Hypothalamus (tissue), 51 donors: ENCODE measurements at regions not wholly inside any gene's neighbourhood (a gene's known extent, or its start where the extent isn't known, plus 50 kb on each side); places are given as distances from the start of the nearest gene placed in this dataset.

Experiments used
- DNase-seq, 51 donors: peaks; one replicate each; lab custom pipeline; 2025; lab: John Stamatoyannopoulos, UW

DNA sequence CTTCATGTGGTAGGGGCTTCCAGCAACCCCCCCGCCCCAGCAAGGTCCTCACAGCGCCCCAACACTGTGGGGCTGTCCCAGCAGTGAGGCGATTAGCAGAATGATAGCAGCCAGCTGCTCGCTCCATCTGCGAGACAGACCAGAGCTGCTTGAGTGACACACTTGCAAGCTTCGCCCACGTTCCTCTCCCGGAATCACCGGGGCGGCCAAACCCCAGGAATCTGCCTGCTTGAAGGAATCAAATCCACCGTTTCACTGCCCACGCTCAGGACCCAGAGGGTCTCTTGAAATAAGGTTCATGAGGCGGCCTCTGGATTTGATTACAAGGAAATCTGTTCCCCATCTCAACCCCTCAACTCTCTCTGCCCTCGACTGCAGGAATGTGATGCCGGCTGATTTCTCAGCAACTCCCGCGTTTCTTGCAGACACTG is 356.0 kb downstream of the C16orf95 start:
- DNase-seq = peak in 2 of 51 donors; percentile 4 to 22

DNA sequence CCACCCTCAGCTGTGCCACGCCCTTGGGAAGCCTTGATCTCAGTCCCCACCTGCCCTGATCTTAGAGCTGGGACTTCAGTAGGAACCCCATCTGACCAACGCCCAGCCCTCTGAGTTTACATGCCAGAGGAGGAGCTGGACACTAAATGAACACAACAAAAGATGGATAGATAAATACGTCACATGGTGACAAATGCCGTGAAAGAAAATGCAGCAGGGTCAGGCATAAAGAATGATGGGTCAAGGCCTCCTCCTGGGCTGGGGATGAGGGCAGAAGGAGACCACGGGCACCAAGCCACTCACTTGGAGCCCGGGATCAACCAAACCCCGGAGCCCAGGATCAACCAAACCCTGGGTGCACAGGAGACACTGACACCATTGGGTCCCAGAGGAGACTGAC is 354.9 kb downstream of the C16orf95 start:
- DNase-seq = no peak

DNA sequence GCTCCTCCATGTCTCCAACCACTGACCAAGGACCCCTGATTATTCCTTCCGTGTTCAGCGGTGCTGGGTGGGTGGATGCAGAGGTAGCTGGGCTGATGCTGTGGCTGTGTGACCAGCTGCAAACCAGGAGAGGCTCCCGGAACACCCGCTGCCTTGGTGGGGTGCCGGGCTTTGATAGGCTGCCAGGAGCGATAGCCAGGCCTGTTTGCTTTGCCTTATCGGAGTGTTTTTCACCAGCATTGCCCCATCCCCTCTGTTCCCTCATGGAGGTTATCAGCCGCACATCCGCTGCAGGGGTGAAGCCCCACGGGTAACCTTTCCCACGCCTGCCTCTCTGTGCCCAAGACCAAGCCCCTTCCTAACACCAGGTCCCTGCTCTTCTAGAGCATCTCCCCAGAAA is 354.3 kb downstream of the C16orf95 start:
- no peak for DNase-seq

DNA sequence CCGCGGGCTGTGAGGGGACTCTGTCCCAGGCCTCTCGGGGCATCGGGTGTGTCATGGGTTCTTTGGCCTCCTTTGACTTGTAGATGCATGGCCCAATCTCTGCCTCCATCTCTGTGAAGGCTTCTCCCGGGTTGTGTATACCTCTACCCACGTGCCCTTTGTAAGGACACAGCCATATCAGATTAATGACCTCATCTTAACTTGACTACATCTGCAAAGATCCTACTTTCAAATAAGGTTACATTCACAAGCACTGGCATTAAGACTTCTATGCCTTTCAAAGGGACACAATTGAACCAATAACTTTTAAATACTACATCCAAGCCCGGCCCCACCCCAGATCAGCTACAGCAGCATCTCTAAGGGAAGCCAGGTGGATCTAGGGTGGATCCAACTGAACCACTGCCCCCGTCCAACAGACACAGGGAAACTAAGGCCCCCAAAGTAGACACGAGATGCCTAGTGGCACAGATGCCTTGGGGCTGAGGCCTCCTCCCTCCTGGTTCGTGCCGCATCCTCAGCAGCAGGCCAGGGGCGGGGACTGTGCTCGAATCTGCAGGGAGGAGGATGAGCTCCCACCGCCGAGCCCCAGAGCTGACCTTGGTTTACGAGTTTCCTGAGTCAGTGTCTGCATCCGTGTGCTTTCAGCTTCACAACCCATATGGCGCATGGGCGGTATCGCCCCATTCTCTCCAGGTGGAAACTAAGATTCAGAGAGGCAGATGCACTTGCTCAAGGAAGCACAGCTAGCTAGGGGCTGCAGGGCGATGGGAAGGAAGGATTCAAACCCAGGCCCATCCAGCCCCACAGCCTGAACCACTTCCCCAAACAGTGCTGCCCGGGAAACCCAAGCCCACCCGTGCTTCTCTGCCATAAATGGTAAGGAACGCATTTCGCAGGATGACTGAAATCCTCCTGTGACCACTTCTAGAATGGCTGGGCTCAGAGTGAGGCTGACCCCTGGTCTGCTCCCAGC is 353.3 kb downstream of the C16orf95 start:
- no peak for DNase-seq

DNA sequence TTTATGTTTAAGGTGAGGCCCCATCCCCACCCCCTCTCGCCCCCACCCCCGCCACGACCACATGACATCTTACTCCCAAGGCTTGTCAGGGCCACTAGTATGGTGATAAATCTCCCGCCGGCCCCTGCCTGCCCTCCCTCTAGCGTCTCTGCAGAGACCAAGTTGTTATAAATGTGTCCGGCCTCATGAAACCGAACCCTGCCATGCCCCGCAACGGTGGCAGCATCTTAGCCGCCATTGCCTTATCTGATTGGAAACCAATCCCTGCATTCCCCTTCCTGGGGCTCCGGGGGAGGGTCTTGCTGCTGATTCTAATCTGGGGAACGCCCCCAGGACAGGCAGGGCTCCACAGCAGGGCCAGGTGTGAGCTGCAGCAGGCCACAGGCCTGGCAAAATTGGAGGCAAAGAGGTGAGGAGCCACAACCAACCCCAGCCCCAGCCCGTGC is 352.4 kb downstream of the C16orf95 start:
- no peak for DNase-seq

DNA sequence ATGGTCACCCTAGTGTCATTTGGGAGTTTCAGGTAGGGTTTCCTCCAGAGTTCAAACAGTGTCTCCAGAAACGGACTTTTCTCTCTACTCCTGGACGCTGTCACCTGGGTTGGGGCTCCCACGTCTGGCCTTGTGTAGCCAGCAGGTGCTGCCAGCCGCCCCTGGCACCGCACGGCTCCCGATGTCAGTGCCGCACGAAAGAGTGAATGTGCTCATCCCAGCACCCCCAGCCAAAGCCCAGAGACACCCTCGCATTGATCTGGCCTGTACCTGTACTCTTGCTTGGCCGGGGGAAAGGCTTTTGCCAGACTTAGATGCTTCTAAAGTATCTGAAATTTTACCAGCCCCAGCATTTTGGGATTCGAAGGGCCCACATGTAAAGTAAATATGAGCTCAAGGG is 351.9 kb downstream of the C16orf95 start:
- DNase-seq = no peak

DNA sequence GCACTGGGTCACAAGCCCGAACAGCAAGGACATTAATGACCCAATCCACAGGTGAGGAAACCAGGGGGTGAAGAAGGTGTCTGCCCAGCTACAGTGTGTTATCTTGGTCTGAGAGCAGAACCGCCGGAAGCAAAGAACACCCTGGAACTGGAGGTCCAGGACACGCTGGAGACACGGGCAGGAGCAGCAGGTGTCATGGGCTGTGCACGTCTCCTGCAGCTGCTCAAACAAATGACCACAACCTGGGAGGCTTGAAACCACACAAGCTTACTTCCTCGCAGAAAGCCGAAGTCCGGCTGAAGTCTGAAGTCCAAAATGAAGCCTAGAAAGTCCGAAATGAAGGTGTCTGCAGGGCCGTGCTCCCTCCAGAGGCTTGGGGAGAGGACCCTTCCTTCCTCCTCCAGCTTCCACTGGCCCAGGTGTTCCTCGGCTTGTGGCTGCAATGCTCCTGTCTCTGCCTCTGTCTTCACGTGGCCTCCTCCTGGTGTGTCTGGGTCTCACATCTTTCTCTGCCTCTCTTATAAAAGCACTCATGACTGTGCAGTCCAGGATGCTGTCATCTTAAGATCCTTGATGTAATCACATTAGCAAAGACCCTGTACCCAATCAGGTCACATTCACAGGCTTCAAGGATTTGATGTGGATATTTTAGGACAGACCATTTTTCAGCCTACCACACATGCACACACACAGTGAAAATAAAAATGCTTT is 351.2 kb downstream of the C16orf95 start:
- DNase-seq = no peak

DNA sequence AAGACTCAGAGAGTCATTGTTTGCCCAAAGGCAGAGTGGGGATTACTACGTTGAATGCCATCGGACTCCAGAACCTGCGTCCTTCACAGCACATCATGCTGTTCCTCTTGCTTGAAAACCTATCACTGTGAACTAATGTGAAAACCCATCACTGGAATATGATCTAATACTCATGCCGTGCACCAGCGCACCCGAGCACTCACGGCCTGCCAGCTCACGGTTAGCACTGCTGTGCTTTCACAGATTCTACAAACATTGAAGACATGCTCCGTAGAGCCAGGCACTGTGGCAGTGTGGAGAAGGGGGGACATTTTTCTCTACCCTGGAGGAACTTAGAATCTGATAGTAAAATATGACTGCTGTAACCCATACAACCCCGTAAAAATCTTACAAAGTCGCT is 350.4 kb downstream of the C16orf95 start:
- no peak for DNase-seq

DNA sequence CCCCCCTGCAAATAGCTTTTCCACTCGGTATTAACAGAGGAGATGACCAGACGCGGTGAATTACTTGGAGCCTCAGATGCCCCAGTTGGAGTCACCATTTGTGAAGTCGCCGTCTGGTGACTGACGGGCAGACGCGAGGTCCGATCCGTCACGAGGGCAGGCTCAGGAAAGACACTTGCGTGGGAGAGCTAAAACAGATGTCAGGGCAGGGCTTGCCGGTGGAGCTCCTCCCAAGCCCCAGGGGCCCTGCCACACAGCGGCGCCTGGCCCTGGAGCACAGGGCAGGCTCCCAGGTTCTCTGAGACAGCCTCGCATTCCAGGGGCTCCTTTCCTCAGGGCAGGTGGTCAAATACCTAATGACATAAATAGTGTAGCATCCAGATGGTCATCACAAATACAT is 348.3 kb downstream of the C16orf95 start:
- no peak for DNase-seq

DNA sequence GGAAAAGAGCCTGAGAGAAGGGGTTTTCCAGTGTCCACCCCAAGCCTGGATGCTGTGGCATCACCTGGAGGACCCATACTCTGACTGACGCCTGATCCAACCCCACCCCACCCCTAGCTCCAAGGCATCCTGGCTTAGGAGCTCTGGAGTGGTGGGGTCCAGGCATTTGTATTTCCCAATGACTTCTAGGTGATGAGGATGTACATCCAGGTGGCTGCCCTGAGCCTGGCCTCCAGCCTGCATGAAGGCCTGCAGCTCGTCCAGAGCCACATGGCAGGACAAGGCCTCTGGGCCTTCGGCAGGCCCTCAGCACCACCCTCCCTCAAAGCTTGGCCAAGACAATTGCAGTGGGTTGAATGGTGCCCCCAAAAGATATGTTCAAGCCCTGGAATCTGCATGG is 347.5 kb downstream of the C16orf95 start:
- no peak for DNase-seq

DNA sequence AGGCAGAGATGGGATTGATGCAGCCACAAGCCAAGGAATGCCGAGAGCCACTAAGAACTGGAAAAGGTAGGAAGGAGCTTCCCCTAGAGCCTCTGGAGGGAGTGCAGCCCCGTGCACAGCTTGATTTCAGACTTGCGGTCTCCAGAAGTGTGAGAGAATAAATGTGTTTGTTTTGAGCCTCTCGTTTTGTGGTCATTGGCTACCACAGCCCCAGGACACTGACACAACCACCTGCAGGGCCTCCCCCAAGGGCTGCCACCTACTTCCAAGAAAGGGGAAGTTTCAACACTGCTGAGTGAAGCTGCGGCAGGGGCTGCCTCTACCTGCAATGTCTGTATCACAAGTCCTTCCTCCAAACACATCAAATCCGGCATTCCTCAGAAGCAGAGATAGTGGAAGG is 346.9 kb downstream of the C16orf95 start:
- no peak for DNase-seq

DNA sequence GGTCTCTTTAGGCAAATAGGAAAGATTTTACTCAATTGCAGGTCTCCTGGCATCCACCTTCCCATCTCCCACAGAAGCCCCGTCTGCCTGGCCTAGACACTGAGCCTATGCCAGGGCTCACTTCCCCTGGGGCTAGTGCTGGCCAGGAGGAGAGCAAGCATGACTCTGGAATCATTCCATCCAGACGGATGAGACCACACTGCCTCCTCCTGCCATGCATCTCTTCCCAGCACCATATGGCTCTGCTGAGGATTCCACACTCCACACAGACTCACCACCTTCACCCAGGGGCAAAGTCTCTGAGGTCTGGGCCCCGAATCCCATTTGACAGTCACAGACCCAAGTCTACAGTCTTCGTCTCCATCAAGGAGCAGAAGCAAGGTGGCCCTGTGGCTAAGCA is 346.5 kb downstream of the C16orf95 start:
- no peak for DNase-seq

DNA sequence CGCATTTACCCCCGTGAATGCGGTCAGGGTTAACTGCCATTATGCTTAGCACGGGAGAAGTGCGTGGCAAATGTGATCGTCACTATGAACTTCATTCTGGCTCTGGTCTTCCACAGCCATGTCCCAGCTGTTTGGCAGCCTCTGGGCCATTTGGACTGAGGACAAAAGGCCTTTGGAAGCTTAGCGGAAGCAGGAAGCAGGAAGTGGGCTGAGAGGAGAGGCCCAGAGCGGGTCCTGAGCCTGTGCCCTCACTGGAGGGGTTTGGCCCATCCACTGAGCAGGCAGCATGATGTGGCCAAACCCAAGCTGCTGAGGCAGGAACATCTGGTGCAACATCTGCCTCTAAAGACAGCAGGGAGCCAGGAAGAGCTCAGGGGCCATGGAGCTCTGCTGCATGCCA is 345.9 kb downstream of the C16orf95 start:
- no peak for DNase-seq

DNA sequence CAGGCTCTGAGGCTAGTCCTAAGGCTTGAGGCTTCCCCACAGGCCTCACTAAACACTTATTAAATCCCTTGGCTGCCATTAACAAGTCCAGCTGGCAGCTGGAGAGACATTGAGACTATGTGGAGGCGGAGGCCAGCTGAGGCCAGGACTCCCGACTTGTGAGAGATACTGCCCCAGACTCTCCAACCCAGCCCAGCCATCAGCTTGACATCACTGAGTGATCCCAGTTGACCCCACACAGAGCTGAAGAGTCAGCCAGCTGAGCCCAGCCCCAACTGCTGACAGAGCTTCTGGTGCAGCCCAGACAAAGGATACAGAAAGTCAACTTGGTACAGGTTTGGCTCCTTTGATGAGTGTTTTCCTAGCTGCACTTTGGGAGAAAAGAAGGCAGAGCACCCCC is 343.1 kb downstream of the C16orf95 start:
- no peak for DNase-seq

DNA sequence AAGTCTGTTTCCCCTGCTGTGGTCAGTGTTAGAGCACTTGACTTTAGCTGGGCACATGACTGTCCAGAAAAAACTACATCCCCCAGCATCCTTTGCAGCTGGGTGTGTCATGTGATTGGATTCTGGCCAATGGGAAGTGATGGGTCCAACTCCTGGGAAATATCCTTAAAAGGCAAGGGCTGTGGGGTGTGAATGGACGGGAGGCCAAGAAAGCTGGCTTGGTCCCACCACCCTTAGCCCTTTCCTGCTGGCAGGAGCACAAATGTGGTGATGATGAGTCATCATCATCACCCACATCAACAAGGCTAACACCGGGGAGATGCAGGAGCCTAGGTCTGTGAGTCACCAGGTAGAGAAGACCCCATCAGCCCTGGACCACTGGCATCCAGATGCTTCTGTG is 341.7 kb downstream of the C16orf95 start:
- peak in 1 of 51 donors; percentile 8 for DNase-seq

DNA sequence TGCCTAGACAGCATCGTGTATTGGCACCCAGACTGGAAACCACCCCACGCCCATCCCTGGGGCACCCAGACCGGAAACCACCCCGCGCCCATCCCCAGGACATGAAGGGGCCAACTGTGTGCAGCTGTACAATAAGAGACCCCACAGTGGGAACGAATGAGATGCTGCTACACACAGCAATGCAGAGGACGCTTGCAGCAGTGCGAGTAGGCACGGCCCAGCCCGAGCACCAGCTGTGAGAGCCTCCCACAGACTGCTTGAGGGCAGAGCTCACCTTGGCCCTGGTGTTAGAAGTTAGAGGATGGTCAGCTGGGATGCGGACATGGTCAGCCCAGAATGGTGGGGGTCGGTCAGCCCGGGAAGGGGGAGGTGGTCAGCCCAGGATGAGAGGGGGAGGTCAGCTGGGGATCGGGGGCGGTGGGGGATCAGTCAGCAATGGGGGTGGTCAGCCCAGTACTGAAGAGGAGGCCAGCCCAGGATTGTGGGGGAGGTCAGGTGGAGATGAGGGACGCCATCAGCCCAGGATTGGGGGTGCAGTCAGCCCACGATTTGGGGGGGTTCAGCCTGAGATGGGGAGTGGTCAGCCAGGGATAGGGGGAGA is 340.0 kb downstream of the C16orf95 start:
- no peak for DNase-seq

DNA sequence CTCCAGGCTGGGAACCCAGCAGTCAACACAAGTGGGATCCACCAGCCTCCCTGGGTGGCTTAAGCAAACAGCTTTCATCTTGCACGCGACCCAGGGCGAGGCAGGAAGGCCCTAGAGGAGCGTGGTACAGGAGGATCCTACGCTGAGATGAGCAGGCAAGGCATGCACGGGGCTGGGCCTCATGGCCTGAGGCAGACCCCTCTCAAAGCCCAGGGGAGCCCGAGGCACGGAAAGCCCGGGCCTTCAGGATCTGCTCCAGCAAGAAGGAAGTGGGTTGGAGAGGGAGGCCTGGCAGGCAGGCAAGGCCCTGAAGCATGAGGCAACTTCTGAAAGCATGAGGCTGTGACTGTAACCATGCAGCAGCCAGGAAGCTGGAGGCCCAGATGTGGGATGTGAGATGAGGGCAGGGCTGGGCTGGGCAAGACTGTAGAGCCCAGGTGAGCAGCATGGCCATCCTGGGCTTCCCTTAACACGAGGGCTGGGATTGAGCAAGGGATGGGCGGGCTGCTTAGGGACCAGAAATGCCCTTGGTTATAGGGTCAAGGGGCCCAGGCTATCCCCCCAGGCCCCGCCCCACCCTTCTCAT is 338.7 kb downstream of the C16orf95 start:
- no peak for DNase-seq

DNA sequence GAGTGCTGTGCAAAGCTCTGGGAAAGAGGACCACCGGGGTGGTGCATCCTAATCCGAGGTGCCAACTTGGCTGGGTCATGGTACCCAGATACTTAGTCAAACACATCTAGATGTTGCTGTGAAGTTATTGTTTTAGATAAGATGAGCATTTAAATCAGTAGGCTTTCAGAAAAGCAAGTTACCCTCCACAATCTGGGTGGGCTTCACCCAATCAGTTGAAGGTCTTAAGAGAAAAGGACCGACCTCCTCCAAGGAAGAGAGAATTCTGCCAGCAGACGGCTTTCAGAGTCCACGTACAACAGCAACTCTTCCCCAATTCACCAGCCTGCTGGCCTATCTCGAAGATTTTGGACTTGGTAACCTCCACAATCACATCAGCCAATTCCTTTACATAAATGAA is 338.1 kb downstream of the C16orf95 start:
- no peak for DNase-seq

DNA sequence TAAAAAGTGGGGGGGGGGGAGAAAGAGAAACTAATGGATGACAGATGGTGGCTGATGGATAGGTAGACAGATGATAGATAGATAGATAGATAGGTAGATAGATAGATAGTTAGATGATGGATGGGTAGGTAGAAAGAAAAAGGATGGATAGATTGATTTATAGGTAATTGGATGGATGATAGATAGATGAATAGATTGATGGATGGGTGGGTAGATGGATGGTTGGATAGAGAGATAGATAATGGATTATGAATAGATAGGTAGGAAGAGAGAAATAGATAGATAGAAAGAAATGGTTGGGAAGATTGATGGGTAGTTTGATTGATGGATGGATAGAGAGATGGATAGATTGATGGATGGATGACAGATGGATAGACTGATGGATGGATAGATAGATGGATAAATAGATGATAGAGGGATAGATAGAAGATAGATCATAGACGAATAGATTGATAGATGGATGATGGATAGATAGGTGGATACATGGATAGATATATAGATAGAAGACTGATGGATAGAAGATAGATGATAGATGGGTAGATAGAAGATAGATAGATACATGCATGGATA is 337.1 kb downstream of the C16orf95 start:
- no peak for DNase-seq

DNA sequence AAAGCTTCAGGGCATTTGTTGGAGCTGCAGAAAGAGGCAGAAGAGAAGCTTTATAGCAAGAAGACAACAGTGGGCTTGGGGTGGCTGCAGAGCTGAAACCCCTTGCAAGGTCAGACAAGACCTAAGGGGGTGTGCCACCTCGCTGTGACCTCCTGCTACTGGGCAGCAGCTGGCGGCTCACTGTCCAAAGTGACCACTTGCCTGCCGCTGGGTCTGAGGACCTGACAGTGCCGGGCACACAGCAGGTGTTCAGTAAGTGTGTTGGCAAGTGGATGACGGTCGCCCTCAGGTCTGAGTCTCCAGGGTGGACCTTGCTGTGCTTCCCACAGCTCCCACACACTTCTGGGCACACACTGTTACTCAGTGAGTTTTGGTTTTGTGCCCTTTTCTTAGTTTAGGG is 336.5 kb downstream of the C16orf95 start:
- no peak for DNase-seq

DNA sequence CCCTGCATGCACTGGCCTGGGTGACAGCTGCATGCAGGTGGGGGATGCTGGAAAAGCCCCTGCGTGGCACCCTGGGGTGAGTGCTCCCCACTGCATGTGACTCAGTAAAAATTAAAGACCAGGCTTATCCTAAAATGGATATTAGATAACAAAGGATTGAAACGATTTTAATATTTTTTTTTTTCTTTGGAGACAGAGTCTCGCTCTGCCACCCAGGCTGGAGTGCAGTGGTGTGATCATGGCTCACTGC is 334.9 kb downstream of the C16orf95 start:
- no peak for DNase-seq
